DOHH2 (cell line): ENCODE measurements at regions not wholly inside any gene's neighbourhood (a gene's known extent, or its start where the extent isn't known, plus 50 kb on each side); places are given as distances from the start of the nearest gene placed in this dataset.
"Not testable (repeated sequence)": the region's sequence is repeated elsewhere in the genome, so short reads cannot be mapped to it uniquely, and the experiment has no call there.

Experiments used
- H3F3A ChIP-seq: fragments of 200-600 bp; sonication (generic), shearing (Covaris generic); 2 replicates; pipeline ENCODE4 v1.6.0; 2016; ENCODE audit warnings: antibody characterized with exemption, mild to moderate bottlenecking; ENCODE audit not compliant: control insufficient read depth, insufficient read depth
- H3K27ac ChIP-seq: fragments of 200-600 bp; sonication (generic); 2 replicates; pipeline ENCODE4 v1.5.1; 2014; ENCODE audit warnings: low read depth, mild to moderate bottlenecking, low read length, moderate library complexity
- H3K27me3 ChIP-seq: fragments of 200-600 bp; sonication (generic); 2 replicates; pipeline ENCODE4 v1.6.1; 2014; ENCODE audit warnings: mild to moderate bottlenecking, low read length, mixed read lengths; ENCODE audit not compliant: control insufficient read depth
- H3K36me3 ChIP-seq: fragments of 200-600 bp; sonication (generic); 2 replicates; pipeline ENCODE4 v1.6.1; 2014; ENCODE audit warnings: mild to moderate bottlenecking, low read length, moderate library complexity, mixed read lengths; ENCODE audit not compliant: control insufficient read depth
- H3K4me1 ChIP-seq: fragments of 200-600 bp; sonication (generic); 2 replicates; pipeline ENCODE4 v1.6.1; 2014; ENCODE audit warnings: mild to moderate bottlenecking, low read length, mixed read lengths; ENCODE audit not compliant: control insufficient read depth
- H3K4me2 ChIP-seq: fragments of 200-600 bp; sonication (generic); 2 replicates; pipeline ENCODE4 v1.6.0; 2014; ENCODE audit warnings: mild to moderate bottlenecking, low read length, moderate library complexity
- H3K4me3 ChIP-seq: fragments of 200-600 bp; sonication (generic); 2 replicates; pipeline ENCODE4 v1.5.1; 2014; ENCODE audit warnings: mild to moderate bottlenecking, low read length, mixed read lengths
- H3K79me2 ChIP-seq: fragments of 200-600 bp; sonication (generic); 2 replicates; pipeline ENCODE4 v1.6.1; 2014; ENCODE audit warnings: mild to moderate bottlenecking, low read length, mixed read lengths; ENCODE audit not compliant: control insufficient read depth
- H3K9me2 ChIP-seq: fragments of 200-600 bp; sonication (generic); replicated peaks from 2 replicates; pipeline ENCODE4 v1.6.1; 2014; ENCODE audit warnings: mild to moderate bottlenecking, low read length, mixed read lengths; ENCODE audit not compliant: control insufficient read depth
- H3K9me3 ChIP-seq: fragments of 200-600 bp; sonication (generic); 2 replicates; pipeline ENCODE4 v1.6.1; 2014; ENCODE audit warnings: antibody characterized with exemption, low read length, mixed read lengths; ENCODE audit not compliant: control insufficient read depth, insufficient read depth
- H4K20me1 ChIP-seq: fragments of 200-600 bp; sonication (generic); 2 replicates; pipeline ENCODE4 v1.6.0; 2014; ENCODE audit warnings: low read depth, mild to moderate bottlenecking, antibody characterized with exemption, low read length, moderate library complexity; ENCODE audit not compliant: control insufficient read depth, insufficient read depth
- EZH2phosphoT487 ChIP-seq: fragments of 200-600 bp; sonication (generic); IDR thresholded peaks from 2 replicates; pipeline ENCODE4 v1.6.1; 2017; ENCODE audit warnings: borderline replicate concordance, mild to moderate bottlenecking, antibody characterized with exemption, low read length, moderate library complexity, mixed read lengths
- TF ChIP-seq, protein P1 (sequence below): fragments of 200-600 bp; sonication (generic); IDR thresholded peaks from one replicate; pipeline ENCODE4 v1.5.1; 2014; ENCODE audit warnings: antibody characterized with exemption, mild to moderate bottlenecking, low read depth, low read length; ENCODE audit not compliant: poor library complexity, severe bottlenecking

DNA sequence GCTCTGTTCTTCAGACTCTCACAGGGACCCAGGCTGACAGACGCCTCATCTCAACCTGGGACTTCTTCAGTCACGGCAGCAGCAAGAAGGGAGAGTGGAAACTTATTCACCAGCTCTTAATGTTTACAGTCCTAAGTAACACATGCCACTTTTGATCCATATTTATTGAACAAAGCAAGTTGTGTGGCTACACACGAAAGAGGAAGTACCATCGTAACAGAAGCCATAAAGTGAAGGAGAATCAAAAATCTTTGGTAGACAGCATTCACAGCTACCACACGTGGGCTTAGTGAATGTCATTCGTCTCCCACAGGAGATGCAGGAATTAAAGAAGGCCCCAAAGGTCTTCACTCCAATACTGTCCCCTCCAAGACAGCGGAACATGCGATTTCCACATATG, 582.6 kb downstream of the CETN3 start:
- H3K9me3 ChIP-seq, result no peaks in the 10 kb centered on the region
- TF ChIP-seq, protein P1, sequence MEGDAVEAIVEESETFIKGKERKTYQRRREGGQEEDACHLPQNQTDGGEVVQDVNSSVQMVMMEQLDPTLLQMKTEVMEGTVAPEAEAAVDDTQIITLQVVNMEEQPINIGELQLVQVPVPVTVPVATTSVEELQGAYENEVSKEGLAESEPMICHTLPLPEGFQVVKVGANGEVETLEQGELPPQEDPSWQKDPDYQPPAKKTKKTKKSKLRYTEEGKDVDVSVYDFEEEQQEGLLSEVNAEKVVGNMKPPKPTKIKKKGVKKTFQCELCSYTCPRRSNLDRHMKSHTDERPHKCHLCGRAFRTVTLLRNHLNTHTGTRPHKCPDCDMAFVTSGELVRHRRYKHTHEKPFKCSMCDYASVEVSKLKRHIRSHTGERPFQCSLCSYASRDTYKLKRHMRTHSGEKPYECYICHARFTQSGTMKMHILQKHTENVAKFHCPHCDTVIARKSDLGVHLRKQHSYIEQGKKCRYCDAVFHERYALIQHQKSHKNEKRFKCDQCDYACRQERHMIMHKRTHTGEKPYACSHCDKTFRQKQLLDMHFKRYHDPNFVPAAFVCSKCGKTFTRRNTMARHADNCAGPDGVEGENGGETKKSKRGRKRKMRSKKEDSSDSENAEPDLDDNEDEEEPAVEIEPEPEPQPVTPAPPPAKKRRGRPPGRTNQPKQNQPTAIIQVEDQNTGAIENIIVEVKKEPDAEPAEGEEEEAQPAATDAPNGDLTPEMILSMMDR, result no peak
- no peak for TF ChIP-seq EZH2phosphoT487
- no peaks in the 10 kb centered on the region for H3K9me2 ChIP-seq
- H3K79me2 ChIP-seq, result no peaks in the 10 kb centered on the region
- H3K27ac ChIP-seq, result no peak overlapping the region
- no peak overlapping the region for H3K4me3 ChIP-seq
- H3K27me3 ChIP-seq, result no peaks in the 10 kb centered on the region
- H3F3A ChIP-seq, result no peaks in the 10 kb centered on the region
- H3K36me3 ChIP-seq, result no peaks in the 10 kb centered on the region
- no peaks in the 10 kb centered on the region for H4K20me1 ChIP-seq
- H3K4me2 ChIP-seq, result no peak overlapping the region
- no peaks in the 10 kb centered on the region for H3K4me1 ChIP-seq

DNA sequence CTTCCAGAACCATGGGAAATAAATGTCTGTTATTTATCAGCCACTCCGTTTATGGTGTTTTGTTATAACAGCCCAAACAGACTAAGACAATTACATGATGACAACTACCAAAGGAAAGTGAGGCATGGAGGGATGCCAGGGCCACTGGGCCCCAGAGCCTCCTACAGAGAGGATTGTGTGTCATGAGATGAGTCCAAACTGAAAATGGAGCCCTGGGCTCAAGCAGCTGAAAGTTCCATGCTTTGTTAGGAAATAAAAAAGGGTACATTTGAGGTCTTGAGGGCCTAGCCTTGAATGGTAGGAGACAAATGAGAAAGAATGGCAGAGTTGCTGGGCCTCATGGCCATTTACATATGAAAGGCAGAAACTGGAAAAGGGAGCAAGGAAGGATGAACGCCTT, 586.5 kb downstream of the CETN3 start:
- TF ChIP-seq, protein P1, result no peak
- no peak for TF ChIP-seq EZH2phosphoT487
- Histone ChIP-seq H3K9me2 (no peaks in the 10 kb centered on the region), H3K4me2 (no peak overlapping the region), H3K4me3 (no peak overlapping the region), H3K27me3 (no peaks in the 10 kb centered on the region), H3F3A (no peaks in the 10 kb centered on the region), H3K79me2 (no peaks in the 10 kb centered on the region), H3K4me1 (no peaks in the 10 kb centered on the region), H3K36me3 (no peaks in the 10 kb centered on the region), H4K20me1 (no peaks in the 10 kb centered on the region), H3K27ac (no peak overlapping the region), H3K9me3 (no peaks in the 10 kb centered on the region)

DNA sequence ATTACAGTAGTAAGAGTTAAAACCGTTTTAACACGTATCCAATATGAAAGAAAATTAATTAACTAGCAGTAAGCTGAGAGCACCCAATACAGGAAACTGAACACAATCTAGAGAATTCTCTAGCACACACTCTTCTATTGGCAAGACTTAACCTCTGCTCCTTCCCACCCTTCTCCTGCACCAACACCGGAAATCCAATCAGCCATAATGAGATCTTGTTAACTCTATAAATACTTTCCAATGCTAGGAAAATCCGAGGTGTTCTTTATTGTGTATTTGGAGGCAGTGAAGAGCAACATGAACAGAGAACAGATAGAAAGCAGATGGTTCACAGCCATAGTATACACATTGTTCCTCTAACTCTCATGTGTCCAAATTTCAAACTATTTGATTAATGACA, 591.7 kb downstream of the CETN3 start:
- Histone ChIP-seq H3K4me2 (no peak overlapping the region), H3K79me2 (no peaks in the 10 kb centered on the region), H3K9me2 (no peaks in the 10 kb centered on the region), H3K4me1 (no peaks in the 10 kb centered on the region), H3K9me3 (no peaks in the 10 kb centered on the region), H3K27ac (no peak overlapping the region), H3K4me3 (no peak overlapping the region), H3F3A (no peaks in the 10 kb centered on the region), H3K36me3 (no peaks in the 10 kb centered on the region), H3K27me3 (no peaks in the 10 kb centered on the region), H4K20me1 (no peaks in the 10 kb centered on the region)
- no peak for TF ChIP-seq EZH2phosphoT487
- TF ChIP-seq, protein P1, result no peak

DNA sequence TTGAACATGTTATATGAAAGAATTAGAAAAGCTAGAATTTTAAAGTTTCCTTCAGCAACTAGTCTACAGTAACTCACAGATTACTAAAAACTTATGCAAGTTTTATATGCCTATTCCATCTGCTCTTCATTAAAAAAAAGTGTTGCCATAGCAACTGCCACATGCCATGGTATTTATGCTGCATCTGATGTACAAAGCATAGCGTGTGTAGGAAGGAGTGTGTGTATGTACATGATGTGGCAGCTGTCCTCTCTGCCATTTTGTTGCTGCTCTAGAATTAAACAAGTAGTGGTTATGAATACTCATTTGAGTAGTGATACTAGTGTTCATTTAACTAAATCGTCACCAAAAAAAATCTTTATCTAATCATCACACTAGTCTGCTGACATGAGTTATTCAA, 593.5 kb downstream of the CETN3 start:
- no peaks in the 10 kb centered on the region for H3K36me3 ChIP-seq
- H3F3A ChIP-seq, result no peaks in the 10 kb centered on the region
- H4K20me1 ChIP-seq, result no peaks in the 10 kb centered on the region
- H3K27me3 ChIP-seq, result no peaks in the 10 kb centered on the region
- H3K27ac ChIP-seq, result no peak overlapping the region
- H3K4me1 ChIP-seq, result no peaks in the 10 kb centered on the region
- H3K9me2 ChIP-seq, result no peaks in the 10 kb centered on the region
- no peaks in the 10 kb centered on the region for H3K79me2 ChIP-seq
- H3K4me2 ChIP-seq, result no peak overlapping the region
- no peak overlapping the region for H3K4me3 ChIP-seq
- no peak for TF ChIP-seq EZH2phosphoT487
- TF ChIP-seq, protein P1, result no peak
- no peaks in the 10 kb centered on the region for H3K9me3 ChIP-seq

DNA sequence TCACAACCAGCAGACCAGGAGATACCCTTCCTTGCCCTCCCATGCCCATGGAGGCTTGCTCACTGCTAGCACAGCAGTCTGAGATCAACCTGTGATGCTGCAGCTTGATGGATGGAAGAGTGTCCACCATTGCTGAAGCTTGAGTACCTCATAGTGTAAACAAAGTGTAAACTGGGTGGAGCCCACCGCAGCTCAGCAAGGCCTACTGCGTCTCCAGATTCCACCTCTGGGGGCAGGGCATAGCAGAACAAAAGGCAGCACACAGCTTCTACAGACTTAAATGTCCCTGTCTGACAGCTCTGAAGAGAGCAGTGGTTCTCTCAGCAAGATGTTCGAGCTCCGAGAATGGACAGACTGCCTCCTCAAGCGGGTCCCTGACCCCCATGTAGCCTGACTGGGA, 608.8 kb downstream of the CETN3 start:
- not testable (repeated sequence) for H4K20me1 ChIP-seq, H3K9me2 ChIP-seq, H3K4me2 ChIP-seq, H3K4me1 ChIP-seq, H3K27ac ChIP-seq, H3K27me3 ChIP-seq, H3K4me3 ChIP-seq, H3F3A ChIP-seq, H3K79me2 ChIP-seq, H3K36me3 ChIP-seq, H3K9me3 ChIP-seq
